Hematopoietic multipotent progenitor cell treated with erythropoietin and hydrocortisone succinate and interleukin-3 and kit ligand, for 6 days (in vitro differentiated cells): ENCODE measurements at regions not wholly inside any gene's neighbourhood (a gene's known extent, or its start where the extent isn't known, plus 50 kb on each side); places are given as distances from the start of the nearest gene placed in this dataset.

Source experiments
- DNase-seq: peaks from one replicate; pipeline ENCODE4 v3.0.0-alpha.2; 2015

DNA sequence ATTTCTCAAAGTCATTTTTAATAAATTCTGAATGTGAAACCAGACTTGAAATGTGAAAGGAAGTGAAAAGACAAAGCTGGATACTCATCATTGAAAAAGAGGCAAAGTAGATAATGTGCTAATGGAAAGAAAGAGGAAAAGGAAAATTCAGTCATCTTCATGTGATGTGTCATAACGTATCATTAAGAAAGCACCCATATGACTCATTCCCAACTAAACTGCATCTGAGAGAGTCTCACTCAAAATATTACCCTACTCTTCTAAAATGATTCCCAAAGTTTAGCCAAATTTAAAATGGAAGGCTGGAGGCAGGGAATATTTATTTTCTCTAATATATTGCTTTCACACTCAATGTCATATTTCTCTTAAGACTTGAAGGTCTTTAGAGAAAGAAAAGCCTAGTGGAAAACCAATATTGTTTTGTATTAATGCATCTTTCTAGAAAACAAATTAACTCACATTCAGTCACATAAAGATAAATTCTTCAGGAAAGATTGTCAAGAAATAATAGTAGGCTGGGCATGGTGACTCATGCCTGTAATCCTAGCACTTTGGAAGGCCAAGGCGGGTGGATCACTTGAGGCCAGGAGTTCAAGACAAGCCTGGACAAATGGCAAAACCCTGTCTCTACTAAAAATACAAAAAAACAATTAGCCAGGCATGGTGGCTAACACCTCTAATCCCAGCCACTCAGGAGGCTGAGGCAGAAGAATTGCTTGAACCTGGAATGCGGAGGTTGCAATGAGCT is 129.9 kb downstream of the SLC30A10 start:
- no peak for DNase-seq

- no peak for DNase-seq
Observed at GRCh38 chr1:219797683-219798082, 130.7 kb downstream of the SLC30A10 start.

DNA sequence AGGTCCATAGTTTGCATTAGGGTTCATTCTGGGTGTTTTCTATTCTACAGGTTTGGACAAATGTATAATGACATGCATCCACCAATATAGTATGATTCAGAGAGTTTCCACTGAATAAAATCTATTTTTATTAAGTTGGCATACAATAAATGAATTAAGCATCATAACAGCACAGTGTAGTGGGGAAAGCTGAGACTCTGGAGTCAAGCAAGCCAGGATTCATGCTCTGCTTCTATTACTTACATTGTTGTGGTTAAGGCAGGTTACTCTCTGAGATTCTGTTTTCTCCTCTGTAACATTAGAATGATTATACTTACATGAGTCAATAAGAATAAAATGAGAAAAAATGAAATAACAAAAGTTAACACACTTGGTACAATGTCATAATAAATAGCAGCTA is 131.3 kb downstream of the SLC30A10 start:
- DNase-seq, result no peak

- DNase-seq, result no peak
Observed at GRCh38 chr1:219795363-219795917, 132.9 kb downstream of the SLC30A10 start.

- DNase-seq, result no peak
Observed at GRCh38 chr1:219794085-219794743, 134.1 kb downstream of the SLC30A10 start.

DNA sequence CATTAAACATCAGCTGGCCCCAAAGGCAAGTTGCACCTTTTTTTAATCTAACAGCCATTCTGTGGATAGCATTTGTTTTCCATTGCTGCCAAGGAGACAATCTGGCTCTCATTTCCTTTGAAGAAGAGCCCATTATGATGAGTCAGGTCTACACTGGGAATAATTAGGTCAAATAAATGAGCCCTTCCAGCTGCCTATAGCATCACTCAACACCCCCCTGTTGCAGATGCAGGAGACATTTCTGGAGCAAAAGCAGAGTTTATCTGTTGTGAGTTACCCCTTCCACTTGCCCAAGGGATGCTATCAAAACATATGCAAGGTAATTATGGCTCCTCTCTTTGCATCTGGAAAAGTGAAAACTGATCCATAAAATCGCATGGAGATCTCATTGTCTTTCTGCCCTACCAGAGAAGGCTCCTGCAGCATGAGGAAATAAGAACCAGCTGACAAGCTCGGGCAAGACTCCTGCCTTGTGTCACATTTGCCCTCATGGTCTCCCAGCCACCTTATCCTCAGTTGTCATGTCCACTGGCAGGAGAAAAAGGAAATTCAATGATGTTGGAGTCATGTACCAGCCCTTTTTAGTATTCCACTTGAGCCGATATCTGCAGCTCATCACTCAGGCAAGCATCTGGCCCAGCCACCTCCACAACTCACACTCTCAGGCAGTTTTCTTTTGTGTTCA is 135.9 kb downstream of the SLC30A10 start:
- no peak for DNase-seq

- no peak for DNase-seq
Observed at GRCh38 chr1:219791766-219792165, 136.6 kb downstream of the SLC30A10 start.

GRCh38 chr1:219790834-219791615 is 137.3 kb downstream of the SLC30A10 start:
- DNase-seq, result no peak

DNA sequence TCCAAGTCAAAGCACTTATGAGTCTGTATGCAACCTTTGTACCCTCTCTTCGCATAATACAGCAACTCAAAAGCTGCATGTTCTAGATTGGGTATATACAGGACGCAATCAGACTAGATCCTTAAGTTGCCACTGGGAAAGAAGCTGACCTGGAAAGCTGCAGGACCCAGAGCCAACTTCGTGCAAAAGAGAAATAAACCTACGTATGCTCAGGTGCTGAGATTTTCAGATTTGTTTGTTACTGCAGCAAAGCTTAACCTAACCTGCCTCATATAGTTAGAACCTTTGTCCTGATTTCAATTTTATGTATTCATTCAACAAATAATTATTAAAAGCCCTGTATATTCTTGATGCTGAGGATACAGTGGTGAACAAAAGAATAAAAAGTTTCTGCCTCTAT is 139.7 kb downstream of the SLC30A10 start:
- DNase-seq, result no peak

GRCh38 chr1:219788091-219788490 is 140.3 kb downstream of the SLC30A10 start:
- DNase-seq, result no peak

DNA sequence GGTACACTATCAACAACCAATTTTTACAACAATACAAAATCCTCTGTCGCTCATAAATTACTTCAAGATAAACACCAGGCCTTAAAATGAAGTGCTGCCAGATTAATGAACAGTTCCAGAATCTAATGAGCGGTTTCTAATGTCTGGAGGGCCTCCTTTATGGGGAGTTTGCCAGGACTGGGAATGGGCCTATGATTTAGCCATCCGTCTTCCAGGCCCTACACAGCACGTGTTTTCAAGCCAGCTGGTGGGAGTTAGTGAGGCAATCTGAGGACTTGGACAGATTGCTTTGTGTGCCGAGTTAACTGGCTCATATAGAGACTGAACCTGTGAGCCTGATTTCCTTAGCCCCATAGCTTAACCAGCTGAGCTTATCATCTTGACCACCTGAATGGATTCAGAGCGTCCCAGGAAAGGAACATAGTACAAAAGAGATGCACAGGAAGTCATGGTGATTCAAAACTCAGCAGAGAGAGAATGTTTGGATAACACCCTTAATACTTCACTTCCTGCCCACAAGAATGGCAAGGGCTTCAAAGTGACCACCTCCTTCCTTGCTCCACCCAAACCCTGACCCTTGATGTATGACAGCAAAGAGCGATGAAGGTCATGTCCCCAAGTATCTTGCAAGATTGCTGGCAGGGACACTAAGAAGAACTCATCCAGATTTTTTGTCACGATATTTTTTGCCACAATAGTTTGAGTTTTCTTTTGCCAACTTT is 143.5 kb downstream of the SLC30A10 start:
- no peak for DNase-seq

DNA sequence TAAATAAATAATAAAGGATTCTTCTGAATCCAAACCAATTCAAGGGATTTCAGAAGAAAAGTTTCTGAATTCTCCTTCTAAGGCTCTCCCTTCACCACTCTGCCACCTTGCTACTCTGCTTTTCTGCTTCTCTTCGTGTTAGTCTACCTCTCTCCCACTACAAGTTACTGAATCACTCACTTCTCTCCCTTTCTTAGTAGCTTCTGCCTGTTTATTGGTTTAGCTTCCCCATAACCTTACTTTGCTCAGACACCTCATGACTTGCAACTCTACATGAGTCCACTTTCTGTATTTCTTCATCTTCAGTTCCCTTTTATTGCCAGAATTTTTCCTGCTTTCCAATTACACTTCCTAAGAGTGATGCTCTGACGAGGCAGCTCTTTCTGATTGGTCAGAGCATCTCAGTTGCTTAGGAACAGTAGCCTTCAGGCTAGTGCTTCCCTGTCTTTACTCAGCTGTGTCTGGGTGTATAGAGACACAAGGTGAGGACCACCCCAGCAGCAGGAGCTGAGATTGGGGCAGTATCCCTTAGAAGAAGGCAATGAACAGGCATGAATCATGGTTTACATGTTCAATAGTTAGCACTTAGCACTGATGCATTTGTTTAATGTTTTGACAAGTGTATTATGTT is 144.6 kb downstream of the SLC30A10 start:
- DNase-seq, result no peak

- DNase-seq, result no peak
Observed at GRCh38 chr1:219782929-219783328, 145.4 kb downstream of the SLC30A10 start.

GRCh38 chr1:219782311-219782710 is 146.0 kb downstream of the SLC30A10 start:
- DNase-seq, result no peak

DNA sequence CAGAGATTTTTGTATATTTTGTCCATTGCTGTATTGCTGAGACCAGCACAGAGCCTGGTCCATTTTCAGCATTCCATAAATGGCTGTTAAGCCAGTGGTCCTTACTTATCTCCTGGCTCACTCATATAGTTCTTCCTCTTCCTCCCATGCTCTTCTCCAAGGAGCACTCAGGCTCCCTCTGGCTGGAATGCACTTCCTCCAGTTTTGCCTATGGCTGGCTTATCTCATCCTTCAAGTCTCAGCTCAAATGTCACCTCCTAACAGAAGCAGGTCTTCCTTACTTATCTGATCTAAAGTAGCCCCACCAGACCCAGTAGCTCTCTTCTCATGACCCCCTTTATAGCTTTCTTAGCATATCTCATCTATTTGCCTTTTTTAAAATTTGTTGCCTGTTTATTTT is 146.9 kb downstream of the SLC30A10 start:
- DNase-seq, result no peak

DNA sequence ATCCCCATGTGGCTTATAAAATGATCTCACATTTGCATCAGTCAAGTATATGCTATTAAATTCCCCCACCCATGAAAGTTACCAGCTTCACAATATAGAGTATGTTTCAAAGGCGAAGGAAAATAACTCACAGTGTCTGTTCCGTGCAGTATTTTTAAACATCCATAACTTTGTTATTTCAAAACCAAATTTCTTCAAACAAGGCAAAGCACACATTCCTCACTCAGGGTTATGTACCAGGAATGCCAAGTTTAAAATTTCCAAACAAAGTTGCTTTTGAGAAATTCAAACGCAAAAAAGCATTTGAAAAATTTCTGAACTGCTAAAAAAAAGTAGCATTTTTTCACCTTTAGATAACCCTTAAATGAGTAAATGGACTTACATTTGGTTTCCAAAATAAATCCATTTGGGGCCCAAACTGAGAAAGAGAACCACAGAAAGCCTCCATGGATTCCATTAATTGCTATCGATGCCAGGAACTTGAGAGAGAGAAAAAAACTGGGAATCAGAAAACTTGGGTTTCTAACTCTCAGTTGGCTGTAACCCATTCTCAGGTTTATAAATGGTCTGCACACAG is 149.5 kb downstream of the SLC30A10 start:
- DNase-seq, result no peak

DNA sequence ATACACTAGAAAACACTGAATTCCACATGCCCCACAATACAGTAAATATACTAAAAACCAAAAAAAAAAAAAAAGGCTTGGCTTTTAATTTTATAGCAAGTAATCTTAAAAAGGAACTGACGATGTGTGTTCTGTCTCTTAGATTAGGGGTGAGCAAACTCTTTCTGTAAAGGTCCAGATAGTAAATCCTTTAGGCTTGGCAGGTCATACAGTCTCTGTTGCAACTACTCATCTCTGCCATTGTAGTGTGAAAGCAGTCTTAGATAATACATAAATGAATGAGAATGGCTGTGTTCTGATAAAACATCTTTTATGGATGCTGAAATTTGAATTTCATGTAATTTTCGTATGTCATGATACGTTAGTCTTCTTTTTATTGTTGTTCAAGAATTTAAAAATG is 150.2 kb downstream of the SLC30A10 start:
- no peak for DNase-seq

- no peak for DNase-seq
Observed at GRCh38 chr1:219774386-219774785, 154.0 kb downstream of the SLC30A10 start.

- DNase-seq, result no peak
Observed at GRCh38 chr1:219773775-219774174, 154.6 kb downstream of the SLC30A10 start.

- DNase-seq, result no peak
Observed at GRCh38 chr1:219773110-219773509, 155.2 kb downstream of the SLC30A10 start.
